ENCODE measurements at regions not wholly inside any gene's neighbourhood (a gene's known extent, or its start where the extent isn't known, plus 50 kb on each side); places are given as distances from the start of the nearest gene placed in this dataset.
A peak's percentile ranks its signal among the peaks of the same experiment; 100 is the strongest.

DNA sequence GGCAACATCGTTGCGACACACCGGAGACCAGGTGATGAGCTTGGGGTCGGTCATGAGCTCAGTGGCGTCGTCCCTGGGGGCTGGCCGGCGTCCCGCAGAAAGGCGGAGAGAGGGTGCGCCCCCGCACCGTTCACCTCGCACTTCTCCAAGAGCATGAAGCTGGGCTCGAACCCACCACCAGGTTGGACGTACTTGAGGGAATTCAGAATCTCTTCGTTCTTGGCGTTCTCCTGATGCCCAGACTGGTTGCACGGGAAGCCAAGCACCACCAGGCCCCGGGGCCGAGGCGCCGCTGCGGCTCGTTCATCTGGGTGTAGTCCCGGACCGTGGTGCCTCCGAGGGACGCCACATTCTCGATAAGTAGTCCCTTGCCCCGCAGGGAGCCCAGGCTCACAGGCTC lies 176.6 kb upstream of the ADAMTS5 start:
- intact Hi-C loops (cut with DNase I): no loop called here
- peak in 5 of 10 donors; percentile 9 to 80 (median 58) for DNase-seq

DNA sequence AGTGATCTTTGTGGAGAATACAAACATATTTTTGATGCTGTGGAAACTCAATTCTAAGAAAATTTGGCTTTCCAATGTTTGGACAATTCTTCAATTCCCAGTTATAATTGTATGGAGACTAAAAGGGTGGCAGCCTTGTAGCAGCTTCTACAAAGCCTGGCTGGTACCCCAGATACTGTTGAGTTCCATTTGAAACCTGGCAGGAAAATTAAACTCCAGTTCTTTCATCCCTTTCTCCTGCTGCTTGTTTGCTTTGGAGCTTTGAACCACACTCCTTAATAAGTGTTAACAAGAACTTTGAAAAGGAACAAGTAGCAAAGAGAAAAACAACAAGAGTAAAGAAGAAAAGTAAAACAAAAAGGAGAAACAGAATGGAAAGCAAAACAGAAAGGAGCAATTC lies 172.6 kb upstream of the ADAMTS5 start:
- no peak for DNase-seq
- intact Hi-C loops (cut with DNase I): no loop called here

DNA sequence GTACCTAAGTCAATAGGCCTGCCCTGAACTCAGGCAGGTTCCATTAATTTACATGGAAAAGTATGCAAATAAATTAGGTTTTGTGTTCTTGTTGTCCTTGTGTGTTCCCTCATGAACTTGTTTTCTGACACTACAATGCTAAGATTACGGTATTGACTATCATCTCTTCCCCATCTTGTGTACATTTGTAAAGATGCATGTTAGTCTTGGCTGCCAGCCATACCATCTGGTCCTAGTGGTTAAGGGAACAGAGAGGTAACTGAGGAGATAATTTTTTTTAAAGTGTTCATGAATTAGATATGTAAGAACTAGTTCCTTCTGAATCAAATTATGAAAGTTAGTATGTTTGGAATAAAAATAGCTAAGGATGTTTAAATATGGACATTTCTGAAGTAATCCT lies 167.6 kb upstream of the ADAMTS5 start:
- no peak for DNase-seq
- intact Hi-C loops (cut with DNase I): no loop called here

DNA sequence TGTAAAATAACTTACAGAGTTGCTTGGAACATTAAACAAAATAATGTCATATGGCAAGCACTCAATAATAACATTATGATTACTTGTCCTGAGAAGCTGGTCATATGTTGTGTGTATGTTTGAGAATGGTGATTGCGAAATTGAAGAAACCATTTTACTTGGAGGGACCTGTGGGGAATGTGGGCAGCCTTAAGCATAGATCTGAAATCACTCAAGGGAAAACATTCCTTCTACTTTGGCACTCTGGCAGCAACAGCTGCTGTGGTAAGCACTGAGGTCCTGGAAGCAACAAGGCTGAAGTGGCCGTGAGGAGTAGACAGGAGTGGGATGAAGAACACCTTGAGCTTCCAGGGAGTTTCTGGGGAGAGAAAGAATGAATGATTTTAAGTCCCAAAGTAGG lies 165.4 kb upstream of the ADAMTS5 start:
- DNase-seq: no peak
- intact Hi-C loops (cut with DNase I): no loop called here

DNA sequence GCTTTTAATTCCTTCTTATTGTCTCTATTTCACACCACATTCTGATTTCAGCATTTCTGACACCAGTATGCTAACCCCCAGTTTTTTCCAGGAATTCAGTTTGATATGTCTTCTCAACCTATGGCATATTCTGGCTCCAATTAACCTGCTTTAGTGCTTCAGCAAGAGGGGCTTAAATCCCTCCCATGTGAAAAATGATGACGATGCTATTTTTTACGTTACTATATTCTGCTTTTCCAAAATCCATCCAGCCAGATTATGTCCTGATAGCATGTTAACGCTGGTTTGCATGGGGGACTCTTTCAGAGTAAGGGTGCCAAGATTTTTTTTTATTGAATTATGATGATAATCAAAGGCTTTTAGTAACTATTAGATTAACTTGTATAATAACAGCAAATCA lies 163.3 kb upstream of the ADAMTS5 start:
- intact Hi-C loops (cut with DNase I): no loop called here

GRCh38 chr21:27129694-27130093 lies 162.8 kb upstream of the ADAMTS5 start:
- intact Hi-C loops (cut with DNase I): no loop called here
- DNase-seq: no peak

More for the DNA sequence above, 163.3 kb upstream of the ADAMTS5 start:
- no peak for DNase-seq

- intact Hi-C loops (cut with DNase I): no loop called here
These were observed 162.3 kb upstream of the ADAMTS5 start for GRCh38 chr21:27129215-27129614.

DNA sequence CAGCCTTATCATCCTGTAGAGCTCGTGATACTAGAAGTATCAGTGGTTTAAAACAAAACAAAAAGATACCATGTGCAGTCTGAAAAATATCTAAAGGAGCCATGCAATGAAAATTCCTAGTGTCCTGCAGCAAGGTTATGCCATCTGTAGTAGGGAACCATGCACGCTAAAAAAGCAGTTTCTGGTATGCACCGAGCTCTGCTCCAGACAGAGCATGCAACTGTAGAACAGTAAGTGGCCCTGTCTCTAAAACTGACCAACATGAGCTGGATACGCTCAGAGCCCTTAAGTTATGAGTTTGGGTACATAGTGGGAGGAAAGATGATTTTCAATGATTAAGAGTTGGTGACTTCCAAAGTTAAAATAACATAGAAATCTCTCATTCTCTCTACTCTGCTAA lies 159.3 kb upstream of the ADAMTS5 start:
- no peak for DNase-seq
- intact Hi-C loops (cut with DNase I): no loop called here

More at GRCh38 chr21:27129215-27129614, 162.3 kb upstream of the ADAMTS5 start:
- DNase-seq: no peak

GRCh38 chr21:27122686-27123085 lies 155.8 kb upstream of the ADAMTS5 start:
- intact Hi-C loops (cut with DNase I): no loop called here
- no peak for DNase-seq

DNA sequence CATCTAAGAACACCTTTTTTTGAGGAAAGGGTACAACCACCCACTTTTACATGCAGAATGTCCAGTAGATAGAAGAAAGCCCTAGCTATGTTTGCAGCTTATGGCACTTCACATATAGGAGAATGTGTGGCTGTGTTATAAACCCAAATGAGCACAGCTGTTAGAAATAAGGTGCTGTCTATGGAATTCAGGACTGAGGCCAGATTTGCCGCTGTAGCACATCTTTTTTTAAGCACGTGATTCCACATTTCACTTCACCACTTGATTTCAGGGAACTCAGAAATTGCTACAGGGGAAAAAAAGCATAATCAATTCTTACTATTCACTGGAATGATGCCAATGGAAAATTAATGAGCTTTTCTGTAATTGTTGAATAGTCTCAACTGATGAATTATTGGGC lies 147.2 kb upstream of the ADAMTS5 start:
- intact Hi-C loops (cut with DNase I): no loop called here
- no peak for DNase-seq

DNA sequence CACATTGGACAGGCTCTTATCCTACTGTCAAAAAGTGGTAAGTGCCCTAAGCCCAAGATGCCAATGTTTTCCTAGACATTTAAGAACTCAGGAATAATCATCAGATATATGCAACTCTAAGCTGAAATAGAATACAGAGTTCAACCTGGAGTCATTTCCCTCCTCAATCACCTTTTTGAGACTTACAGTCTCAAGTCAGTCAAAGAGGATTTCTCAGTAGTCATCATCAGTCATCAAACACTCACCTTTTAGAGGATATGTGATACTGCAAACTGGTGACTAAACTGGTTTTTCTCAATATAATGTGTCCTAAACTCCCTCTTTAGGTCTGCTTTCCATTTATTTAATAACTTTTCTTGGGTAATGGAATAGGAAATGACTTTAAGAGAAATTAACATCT lies 145.3 kb upstream of the ADAMTS5 start:
- no peak for DNase-seq
- intact Hi-C loops (cut with DNase I): no loop called here

- DNase-seq: no peak
- intact Hi-C loops (cut with DNase I): no loop called here
These were observed 144.1 kb upstream of the ADAMTS5 start for GRCh38 chr21:27110956-27111355.

GRCh38 chr21:27108701-27109100 lies 141.8 kb upstream of the ADAMTS5 start:
- no peak for DNase-seq
- intact Hi-C loops (cut with DNase I): no loop called here

GRCh38 chr21:27108228-27108627 lies 141.3 kb upstream of the ADAMTS5 start:
- intact Hi-C loops (cut with DNase I): no loop called here
- no peak for DNase-seq

GRCh38 chr21:27104846-27105431 lies 138.1 kb upstream of the ADAMTS5 start:
- no peak for DNase-seq
- intact Hi-C loops (cut with DNase I): no loop called here

DNA sequence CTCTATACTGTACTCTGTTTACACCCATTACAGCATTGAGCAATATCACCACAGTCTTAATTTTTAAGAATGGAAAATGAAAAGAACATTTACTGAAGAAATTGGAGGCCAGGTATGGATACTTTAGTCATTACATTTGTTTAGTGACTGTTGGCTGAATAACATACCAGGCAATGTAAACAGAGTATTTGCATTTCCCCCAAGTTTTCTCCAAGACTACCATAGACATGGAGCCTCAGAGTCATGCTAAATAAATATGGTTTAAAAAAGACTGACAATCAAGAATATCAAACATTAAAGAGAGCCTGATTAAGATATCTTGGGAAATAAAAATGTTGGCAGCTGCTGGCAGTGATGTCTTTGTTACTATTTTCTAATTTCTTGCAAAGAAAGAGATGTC lies 136.9 kb upstream of the ADAMTS5 start:
- intact Hi-C loops (cut with DNase I): no loop called here
- no peak for DNase-seq

DNA sequence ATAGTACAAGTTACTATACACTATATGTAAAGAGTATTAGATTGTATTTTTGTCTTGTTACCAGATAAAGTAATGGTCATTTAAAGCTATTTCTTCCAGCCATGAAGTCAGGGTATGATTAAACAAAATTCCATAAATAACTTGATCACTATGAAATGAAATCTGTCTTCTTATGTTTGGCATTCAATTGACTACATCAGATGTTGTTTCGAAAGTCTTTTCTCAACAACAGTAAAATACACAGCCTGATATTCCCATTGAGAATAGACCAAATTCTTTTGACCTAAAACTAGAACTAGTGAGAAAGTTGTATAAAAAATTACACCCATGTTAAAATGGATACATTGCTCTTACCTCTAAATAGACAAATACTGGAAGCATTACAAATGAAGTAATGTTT lies 134.6 kb upstream of the ADAMTS5 start:
- intact Hi-C loops (cut with DNase I): no loop called here
- DNase-seq: no peak

DNA sequence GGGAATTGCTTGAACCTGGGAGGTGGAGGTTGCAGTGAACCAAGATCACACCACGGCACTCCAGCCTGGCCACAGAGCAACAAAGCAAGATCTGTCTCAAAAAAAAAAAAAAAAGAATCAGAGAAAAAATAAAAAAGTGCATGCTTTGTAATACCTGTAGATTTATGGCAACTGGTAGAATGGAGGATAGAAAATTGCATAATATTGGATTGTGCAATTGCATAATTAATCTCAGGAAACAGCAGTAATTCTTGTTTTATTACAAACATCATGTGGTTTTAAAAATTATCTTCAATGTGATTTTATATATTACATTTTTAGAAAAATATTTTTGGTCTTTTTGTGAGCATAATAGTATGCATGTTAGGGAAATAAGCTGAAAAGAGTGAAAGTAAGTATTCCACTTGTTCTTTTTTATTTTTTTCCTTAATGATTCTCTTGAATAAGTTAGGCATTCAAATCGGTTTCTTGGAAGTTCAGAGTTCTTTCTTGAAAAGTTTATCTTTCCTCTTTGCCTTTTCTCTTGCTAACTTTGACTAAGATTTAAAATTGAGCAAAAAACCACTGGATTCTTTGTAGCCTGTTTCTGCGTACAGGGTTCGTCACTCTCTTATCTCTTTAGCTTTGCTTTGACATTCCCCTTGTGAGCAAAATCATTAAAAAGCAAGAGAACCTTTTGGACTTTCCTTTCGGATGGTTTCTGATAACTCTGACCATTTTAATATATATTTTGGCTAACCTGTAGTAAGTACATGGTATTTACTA lies 127.5 kb upstream of the ADAMTS5 start:
- DNase-seq: no peak

DNA sequence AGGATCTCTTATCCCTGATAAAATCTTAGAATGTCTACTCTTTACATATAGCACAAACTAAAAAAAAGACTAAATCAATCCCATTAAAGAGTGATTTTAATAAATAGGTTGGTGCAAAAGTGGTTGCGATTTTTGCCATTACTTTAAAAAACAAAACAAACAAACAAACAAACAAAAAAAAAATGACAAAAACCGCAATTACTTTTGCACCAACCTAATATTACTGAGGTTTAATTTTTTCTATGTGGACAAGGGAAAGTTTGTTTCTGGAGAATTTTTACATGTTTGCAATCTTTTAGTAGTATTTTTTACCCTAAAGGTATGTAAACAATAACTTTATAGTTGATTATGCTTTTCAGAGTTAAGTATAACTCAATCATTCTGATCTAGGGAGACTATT lies 119.7 kb upstream of the ADAMTS5 start:
- intact Hi-C loops (cut with DNase I): no loop called here
- no peak for DNase-seq

More for the DNA sequence above, 127.5 kb upstream of the ADAMTS5 start:
- intact Hi-C loops (cut with DNase I): no loop called here

GRCh38 chr21:27086186-27086585 lies 119.3 kb upstream of the ADAMTS5 start:
- intact Hi-C loops (cut with DNase I): no loop called here
- DNase-seq: no peak

- DNase-seq: no peak
- intact Hi-C loops (cut with DNase I): no loop called here
These were observed 118.5 kb upstream of the ADAMTS5 start for GRCh38 chr21:27085387-27085786.

DNA sequence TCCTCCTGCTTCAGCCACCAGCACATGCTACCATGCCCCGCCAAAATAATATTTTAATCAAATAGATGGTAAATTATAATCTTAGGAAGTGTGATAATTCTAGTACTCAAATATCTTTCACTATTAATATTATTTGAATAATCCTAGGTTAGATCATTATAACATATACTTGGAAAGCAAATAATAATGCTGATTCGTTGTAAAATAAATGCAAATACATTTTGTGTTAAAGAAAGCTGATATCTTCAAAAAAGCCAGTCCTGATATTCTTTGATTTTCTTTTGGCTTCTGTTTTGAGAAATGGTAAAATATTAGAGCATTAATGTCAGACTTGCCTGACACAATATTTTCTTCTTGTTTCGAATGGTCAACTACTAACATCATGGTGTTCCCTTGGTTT lies 116.3 kb upstream of the ADAMTS5 start:
- DNase-seq: no peak
- intact Hi-C loops (cut with DNase I): no loop called here

All from posterior cingulate gyrus (tissue), 11 donors.